Inflammatory macrophage (primary cell): ENCODE measurements at regions not wholly inside any gene's neighbourhood (a gene's known extent, or its start where the extent isn't known, plus 50 kb on each side); places are given as distances from the start of the nearest gene placed in this dataset.
"Not testable (repeated sequence)": the region's sequence is repeated elsewhere in the genome, so short reads cannot be mapped to it uniquely, and the experiment has no call there.

Experiments
- DNase-seq, 2 donors: peaks; one replicate each; pipeline ENCODE4 v3.0.0-alpha.2; 2020 to 2022

DNA sequence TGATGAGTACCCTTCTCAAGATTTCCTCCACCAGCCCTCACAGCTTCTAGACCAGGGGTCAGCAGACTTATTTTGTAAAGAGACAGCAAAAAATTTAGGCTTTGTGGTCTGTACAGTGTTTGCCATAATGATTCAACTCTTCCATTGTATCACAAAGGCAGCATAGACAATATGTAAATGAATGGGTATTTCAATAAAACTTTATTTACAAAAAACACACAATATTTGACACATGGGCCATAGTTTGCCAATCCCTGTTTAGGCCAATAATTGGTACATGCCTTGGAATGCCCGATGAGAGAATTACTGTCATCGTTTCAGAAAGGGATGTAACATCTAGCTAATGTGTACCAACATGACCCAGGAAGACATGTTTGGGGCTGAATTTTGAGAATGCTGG is 178.9 kb upstream of the GALNT2 start:
- DNase-seq, result no peak

DNA sequence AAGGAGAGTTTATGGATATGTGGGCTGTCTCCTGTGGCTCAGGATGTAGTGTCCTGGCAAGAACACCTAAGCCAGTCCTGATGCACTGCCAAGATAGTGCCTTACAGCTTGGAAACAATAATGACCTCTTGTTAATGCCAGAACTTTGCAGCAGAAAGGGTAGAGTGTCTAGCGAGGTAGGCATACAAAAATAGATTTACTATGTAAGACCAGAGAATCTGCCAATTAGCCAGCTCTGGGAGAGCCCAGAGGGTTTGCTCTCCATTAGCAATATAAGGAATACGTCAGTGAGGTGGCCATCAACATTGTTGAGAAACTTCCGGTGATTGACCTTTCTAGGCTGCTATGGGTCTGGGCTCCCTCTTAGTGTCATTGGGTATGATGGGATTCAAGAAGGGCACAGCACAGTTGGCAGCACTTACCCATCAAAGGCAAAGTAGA is 178.5 kb upstream of the GALNT2 start:
- no peak for DNase-seq

DNA sequence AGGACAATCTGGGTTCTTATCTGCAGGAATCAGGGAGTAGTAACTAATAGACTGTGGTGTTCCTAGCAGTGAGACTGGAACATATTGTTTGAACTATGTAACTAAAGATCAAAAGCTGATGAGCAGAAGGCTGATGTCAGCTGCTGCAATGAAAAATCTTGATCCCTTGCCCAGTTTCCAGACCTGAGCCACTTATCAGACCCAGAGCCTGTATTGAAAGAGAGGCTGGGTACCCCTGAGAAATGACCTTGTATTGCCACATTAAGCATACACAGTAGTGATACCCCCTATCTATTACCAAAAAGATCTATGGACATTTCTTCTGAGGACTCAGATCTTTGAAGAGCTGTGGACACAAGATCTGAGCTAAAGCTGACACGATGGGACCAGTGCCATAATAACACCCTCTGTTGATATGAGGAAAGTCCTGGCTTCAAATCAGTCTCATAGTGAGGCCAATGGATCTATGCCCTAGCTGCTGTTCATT is 178.0 kb upstream of the GALNT2 start:
- no peak for DNase-seq

DNA sequence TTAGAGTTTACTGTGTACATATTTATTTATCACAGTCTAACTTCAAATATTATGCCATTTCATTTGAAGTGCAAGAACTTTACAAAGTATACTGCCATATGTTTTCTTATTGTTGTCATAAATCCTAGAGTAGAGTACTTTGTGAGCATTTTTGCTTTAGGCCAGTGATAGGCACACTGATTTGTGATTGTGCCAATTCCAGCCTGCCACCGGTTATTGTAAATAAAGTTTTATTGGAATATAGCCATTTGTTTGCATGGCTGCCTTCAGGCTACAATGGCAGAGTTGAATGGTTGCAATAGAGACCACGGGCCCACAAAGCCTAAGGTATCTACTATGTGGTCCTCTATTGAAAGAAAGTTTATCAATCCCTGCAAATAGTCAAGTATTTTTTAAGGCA is 175.8 kb upstream of the GALNT2 start:
- DNase-seq, result no peak

DNA sequence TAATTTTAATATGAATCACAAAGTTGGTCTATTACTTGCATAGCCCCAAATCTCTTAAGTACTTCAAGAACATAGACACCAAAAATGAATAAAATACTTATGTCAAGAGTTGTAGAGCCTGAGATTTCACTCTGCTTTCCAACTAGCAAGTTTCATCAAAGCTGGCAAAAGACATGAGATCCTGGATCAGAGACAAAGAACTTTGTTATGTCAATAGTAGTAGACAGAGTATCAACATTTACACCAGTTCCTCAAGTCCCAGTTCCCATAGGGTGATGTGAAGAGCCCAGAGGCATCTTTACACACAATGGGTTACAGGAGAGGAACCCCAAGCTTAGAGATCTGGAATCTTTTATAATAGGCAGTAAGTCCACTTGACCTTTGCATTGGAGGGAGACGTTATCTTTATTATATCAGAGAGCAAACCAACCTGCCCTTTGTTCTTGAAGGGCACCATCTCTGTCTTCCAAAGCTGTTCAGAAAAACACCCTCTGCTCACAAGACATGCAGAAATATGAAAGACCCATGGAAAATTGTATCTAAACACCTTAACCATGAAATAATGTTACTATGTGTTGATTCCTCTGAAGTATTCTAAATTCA is 174.4 kb upstream of the GALNT2 start:
- DNase-seq, result no peak

DNA sequence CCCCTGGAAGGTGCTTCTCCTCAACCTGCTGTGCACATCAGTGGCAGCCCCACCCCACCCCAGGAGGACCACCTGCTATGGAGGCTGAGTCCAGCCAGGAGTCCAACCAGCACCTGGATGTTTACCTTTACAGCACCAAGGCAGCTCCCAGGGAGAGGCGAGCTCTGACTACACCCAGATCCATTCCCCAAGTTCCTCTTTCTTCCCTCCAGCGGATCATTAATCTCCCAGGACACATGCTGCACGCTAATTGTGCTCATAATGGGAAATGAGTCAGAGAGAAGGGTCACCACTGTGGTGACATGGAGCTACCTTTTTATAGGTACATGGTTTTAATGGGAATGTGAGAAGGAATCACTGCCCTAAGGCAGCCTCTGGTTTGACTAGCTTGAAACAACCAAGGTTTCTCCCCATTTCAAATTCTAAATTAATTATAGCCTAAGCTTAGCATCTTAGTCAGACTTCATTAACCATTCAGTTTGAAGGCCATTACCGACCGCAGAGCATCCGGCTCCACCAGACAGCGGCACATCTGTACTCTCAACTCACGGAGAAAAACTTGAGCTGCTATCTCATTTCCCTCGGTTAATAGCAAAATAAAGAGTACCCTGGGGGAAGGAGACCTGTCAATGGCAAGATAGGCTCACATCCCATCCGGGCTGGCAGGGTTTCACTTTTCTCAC is 173.1 kb upstream of the GALNT2 start:
- no peak for DNase-seq

DNA sequence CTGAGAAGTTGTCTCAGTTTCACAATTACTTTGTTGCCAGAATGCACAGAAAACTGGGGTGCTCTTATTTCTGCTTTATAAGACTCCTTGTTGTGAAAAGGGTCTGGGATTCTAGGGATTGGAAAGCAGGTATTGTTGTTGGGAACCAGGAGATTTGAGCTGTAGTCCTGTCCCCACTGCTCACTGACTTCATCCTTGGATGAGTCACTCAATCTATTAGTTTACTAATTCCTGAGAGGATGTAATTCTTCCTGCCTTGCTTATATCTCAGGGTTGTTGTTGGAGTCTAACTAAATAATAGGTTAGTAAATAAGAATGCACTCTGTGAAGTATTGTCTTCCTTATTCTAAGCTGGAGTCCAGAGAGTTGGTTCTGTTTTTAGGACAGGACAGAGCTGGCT is 172.5 kb upstream of the GALNT2 start:
- no peak for DNase-seq

DNA sequence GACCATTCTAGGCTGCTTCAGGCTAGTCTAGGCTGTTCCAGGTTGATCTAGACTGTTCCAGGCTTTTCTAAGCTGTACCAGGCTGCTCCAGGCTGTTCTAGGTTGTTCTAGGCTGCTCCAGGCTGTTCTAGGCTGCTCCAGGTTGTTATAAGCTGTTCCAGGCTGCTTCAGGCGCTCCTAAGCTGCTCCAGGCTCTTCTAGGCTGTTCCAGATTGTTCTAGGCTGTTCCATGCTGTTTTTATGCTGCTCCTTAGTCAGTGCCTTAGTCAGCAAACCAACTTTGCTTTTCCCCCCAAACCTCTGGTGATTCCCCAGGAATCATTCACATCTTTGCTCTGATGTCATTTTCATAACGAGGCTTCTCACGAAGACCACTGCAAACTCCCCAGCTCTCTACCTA is 171.4 kb upstream of the GALNT2 start:
- no peak for DNase-seq

DNA sequence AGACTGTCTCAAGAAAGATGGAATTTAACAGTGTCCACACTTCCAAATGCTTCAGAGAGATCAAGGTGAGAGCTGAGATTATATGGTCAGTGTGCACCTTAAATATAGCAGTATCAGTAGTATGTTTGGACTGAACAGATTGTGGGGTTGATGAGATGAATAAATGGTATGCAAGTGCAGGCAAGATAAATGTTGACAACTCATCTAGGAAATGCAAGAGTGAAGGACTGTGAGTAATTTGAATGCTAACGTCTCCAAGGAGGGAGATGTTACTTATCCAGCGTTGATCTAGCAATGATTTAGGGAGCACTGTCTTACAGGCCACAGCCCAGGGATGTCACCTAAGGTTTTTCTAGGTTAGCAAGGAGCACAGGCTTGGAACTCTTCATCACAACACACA is 170.7 kb upstream of the GALNT2 start:
- DNase-seq, result no peak

DNA sequence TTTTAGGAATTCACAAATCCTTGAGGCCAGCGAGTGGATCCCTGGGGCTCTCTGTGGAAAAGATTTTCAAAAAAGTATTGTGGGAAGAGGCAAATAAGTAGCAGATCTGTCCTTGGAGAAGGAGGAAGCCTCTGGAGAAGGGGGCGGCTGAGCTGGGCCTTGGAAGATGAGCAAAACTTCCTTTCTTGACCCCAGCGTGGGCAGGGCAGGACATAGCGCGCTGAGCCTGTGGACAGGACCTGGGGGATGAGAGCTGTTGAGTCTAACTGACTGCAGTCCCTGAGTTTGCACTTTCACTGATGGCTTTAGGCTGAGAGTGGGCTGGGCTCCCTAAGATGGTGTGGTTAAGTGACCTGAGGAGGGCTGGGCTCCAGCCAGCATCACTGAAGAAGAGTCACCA is 170.2 kb upstream of the GALNT2 start:
- DNase-seq, result peak; percentile 8 to 46

DNA sequence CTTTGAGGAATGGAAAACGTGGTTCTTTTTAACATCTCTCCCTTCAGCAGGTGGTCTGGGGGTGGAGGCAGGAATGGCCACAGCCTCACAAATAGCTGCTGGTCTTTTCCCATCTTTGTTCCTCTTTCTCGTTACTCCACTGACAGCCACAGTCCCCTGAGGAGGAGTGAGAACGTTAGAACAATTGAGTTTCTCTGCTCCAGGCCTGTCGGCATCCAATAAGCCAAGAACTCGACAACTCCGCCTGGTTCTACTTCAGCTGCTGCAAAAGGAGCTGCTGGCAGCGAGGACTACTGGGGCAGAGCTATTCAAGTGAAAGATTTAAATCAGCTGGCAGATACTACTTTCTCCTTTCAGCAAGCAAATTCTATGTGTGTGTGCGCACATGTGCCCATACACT is 169.5 kb upstream of the GALNT2 start:
- no peak for DNase-seq

DNA sequence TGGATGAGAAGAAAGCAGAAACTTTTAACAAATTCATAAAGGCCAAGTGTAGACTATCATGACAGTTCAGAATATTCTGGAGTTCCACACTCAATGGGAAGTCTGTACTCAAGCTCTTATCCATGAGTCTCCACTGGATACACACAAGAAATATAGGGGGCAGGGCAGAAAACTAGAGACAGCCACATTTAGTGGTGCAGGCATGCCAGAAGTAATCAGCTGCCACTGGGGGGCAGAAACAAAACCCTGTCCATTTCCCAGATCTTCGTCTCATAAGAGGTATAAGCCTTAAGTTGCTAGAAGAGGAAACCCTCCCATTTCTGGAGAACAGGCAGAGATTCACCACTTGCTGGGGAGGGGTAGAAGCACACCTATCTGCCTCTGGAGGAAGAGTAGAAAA is 166.8 kb upstream of the GALNT2 start:
- no peak for DNase-seq

DNA sequence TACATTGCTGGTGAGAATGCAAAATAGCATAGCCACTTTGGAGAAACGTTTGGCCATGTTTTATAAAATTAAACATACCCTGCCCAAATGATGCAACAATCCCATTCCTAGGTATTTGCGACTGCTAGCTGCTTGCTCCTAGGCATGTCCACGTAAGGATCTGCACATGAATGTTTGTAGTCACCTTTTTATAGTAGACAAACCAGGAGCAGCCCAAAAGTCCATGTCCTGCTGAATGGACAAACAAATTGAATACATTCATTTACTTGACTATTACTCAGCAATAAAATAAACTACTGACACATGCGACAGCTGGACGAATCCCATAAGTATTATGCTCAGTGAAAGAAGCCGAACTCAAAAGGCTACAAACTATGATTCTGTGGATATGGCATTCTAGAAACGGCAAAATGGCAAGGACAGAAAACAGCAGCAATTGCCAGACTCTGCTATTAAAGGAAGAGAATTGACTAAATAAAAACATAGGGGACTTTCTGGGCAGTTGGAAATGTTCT is 161.9 kb upstream of the GALNT2 start:
- DNase-seq, result no peak

DNA sequence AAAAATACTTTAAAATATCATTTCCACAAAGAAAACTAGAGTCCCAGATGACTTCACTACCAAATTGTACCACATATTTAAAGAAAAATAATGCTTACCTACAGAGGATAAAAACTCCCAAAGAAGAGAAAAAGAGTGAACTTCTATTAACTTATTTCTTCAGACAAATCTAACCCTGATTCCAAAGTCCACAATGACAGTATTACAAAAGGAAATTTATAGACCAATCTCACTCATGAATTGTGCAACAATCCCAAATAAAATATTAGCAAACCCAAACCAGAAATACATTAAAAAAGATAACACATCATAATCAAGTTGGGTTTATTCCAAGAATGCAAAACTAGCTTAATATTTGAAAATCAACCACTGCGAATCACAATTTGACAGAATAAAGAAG is 161.4 kb upstream of the GALNT2 start:
- no peak for DNase-seq

DNA sequence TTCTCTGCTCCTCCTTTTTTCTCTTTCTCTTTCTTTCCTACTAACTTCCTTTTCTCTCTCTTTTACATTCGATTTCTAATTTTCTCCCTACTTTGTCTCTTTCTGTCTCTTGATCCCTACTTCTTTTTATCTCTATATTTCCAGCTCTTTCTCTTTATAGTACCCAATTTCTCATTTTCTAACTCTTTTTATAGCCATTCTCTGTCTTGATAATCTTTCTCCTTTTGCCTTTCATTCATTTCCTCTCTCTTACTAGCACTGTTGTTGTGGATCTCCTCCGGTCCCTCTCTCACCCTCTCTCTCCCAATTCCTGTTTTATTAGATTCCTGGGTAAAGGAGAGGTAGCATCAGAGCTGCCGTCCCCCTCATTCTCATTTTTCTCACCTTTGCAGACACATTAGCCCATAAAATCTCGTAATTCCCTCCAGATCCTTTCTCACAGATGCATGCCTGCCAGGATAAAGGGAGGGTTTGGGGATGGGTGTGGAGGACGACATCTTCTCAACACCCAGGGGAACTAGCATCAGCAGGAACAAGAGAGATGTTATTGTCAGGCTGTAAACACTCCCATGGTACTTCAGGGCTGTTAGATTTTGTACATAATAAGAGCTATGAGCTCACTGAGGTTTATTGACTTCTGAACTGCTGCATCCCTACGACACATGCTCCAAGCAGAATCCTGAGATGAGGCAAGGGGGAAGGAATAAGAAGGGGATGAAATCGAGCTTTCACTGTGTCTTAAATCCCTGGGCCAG is 159.0 kb upstream of the GALNT2 start:
- no peak for DNase-seq

DNA sequence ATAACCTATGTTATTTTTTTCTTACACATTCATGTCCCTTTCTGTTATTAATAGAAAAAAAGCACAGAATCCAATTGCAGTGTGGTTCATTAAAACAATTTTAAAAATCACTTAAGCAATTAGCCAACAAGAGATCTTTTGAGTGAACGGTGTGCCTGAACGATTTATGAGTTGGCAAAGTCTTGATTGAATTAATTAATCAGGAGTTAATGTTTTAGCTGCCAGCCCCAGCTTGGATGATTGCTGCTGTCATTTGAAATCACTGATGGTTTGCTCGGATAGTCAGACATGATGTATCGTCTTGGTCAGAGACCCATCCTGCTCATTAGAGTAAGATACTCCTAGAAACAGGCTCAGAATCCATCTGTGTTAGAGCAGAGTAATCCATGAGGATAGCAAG is 158.3 kb upstream of the GALNT2 start:
- DNase-seq, result no peak

DNA sequence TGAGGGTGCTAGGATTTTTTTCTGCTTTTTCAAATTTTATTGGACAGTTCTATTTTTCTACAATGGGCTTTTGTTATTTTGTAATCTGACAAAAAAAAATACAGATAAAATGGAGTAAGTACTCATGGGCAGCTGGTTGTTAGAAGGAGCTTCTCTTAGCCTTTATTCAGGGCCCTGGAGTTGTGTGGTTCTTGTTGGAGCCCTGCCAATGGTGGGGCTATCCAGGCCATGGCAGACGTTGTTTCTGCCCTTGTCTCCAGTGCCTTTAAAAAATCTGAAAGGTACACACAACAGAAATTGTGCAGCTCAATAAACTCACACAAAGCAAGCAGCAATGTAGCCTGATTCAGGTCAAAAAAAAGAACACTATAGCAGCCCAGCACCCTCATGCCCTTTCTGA is 153.5 kb upstream of the GALNT2 start:
- no peak for DNase-seq

DNA sequence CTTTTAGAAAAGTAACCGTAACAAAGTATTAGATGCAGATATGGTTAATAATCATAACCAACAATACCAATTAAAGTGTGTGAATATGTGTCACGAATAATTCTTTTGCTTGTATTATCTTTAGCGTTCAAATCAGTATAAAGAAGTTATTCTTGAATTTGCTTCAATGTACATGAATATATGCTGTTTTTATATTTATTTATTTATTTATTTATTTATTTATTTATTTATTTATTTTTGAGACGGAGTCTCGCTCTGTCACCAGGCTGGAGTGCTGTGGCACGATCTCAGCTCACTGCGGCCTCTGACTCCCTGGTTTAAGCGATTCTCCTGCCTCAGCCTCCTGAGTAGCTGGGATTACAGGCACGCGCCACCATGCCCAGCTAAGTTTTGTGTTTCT is 147.6 kb upstream of the GALNT2 start:
- not testable (repeated sequence) for DNase-seq

DNA sequence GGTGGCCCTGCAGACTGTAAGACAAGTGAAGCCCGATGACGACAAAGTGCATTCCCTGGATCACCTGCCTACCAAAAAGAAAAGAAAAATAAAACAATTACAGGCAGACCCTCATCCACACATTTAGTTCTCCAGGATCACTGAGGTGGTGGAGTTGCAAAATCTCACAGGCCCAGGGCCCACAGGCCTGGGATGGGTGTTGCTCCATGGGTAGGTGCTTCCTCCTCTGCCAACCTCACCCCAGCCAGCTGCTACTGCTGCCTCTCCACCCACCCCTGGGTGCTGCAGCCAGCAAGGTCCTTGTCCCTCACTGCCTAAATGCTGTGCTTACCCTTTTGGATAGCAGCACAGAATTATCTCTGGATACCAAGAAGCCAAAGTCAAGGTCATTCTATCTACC is 146.4 kb upstream of the GALNT2 start:
- no peak for DNase-seq

DNA sequence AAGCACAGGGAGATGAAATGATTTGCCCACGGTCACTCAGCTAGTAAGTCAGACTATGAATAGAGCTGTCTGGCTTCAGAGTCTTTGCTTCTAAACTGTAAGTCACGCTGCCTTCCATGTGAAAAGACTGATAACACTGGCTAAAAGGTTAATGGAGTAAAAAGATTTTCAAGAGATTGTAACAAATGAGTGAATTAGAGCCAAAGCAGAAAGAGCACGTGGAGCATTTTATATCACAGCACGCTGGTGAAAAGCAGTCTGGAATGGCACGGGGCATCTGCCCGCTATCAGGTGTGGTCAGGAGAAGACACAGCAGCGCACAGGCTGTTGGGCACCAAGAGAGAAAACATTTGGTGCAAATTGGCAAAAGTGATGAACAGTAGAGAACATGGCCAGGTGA is 144.8 kb upstream of the GALNT2 start:
- DNase-seq, result no peak

DNA sequence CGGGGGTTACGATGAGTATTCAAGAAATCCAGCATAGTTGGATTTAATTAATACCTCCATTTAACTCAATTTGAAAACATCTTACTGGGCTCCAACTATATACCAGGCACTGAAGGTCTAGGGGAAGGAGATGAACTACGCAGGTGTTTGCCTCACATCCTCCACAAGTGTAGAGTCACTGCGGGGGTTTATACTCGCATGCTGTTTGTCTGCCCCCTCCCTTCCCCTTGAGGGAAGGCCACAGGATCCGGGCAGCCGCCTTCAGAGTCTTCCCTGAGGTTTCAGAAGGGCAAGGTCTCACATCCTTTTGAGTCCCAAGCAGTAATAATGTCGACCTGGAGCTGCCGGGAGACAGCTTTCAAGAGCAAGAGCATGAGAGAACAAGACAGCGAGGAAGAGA is 142.4 kb upstream of the GALNT2 start:
- DNase-seq, result no peak

DNA sequence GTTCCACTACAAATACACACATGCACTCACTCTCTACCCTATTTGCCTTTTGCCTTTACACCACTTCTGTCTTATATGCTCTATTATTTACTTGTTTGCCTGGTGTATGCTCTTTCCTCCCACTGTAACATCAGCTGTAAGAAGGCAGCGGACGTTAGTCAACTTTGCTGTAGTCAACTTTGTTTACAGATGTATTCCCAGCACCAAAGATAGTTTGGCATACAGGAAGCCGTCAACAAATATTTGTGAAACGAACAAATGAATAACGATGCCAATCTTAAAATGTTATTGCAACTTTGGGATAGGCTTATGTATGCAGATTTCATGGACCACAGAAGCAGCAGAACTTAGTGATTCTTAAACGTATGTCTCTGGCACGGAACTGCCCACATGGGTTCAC is 138.3 kb upstream of the GALNT2 start:
- no peak for DNase-seq

DNA sequence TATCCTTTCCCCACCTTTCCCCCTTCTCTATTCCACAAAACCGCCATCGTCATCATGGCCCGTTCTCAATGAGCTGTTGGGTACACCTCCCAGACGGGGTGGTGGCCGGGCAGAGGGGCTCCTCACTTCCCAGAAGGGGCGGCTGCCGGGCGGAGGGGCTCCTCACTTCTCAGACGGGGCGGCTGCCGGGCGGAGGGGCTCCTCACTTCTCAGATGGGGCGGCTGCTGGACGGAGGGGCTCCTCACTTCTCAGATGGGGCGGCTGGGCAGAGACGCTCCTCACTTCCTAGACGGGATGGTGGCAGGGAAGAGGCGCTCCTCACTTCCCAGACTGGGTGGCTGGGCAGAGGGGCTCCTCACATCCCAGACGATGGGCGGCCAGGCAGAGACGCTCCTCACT is 135.3 kb upstream of the GALNT2 start:
- not testable (repeated sequence) for DNase-seq

DNA sequence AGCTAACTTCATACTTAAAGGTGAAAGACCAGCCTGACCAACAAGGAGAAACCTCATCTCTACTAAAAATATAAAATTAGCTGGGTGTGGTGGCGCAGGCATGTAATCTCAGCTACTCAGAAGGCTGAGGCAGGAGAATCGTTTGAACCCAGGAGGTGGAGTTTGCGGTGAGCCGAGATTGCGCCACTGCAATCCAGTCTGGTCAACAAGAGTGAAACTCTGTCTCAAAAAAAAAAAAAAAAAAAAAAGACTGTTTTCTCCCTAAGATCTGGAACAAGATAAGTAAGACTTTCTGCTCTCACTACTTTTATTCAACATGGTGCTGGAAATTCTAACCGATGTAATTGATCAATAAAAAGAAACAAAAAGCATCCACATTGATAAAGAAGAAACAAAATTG is 131.9 kb upstream of the GALNT2 start:
- DNase-seq, result not testable (repeated sequence)
